ENCODE measurements at regions not wholly inside any gene's neighbourhood (a gene's known extent, or its start where the extent isn't known, plus 50 kb on each side); places are given as distances from the start of the nearest gene placed in this dataset.

- TF ChIP-seq CTBP1 (IDR thresholded peaks at IDR 0.05; ENCODE audit: borderline replicate concordance) (no peak), HDGF (IDR thresholded peaks at IDR 0.05; ENCODE audit: borderline replicate concordance) (no peak)
These were observed 108.1 kb upstream of the GJB6 start for GRCh38 chr13:20340136-20340758.
